HG03039 (cell line): ENCODE measurements at regions not wholly inside any gene's neighbourhood (a gene's known extent, or its start where the extent isn't known, plus 50 kb on each side); places are given as distances from the start of the nearest gene placed in this dataset.

Experiments
- ATAC-seq: cut with Tn5 transposase; IDR thresholded peaks from one replicate; pipeline ENCODE4 v1.9.1; 2021; ENCODE audit warnings: mild to moderate bottlenecking, moderate library complexity; ENCODE audit not compliant: unreplicated experiment

- ATAC-seq: no peak
Measured at GRCh38 chr4:122555216-122555615, 65.7 kb downstream of the IL21 start.

GRCh38 chr4:122553432-122553831, 67.4 kb downstream of the IL21 start:
- no peak for ATAC-seq

GRCh38 chr4:122552898-122553297, 68.0 kb downstream of the IL21 start:
- ATAC-seq: no peak

- no peak for ATAC-seq
Measured at GRCh38 chr4:122548886-122549630, 71.8 kb downstream of the IL21 start.

DNA sequence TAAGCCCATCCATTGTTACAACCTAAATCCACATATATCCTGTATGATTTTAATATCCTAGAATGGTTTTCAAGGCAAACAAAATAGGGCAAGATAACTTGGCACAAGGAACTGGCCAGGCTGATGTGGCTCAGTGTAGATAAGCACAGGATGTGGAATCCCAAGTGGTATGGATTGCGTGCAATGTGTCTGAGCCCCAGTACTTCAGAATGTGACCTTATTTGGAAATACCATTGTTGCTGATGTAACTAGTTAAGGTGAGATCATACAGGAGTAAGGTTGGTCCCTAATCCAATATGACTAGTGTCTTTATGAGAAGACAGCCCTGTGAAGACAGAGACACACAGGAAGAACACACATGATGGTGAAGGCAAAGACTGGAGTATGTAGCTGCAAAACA, 72.4 kb downstream of the IL21 start:
- ATAC-seq: no peak

GRCh38 chr4:122542411-122543236, 78.2 kb downstream of the IL21 start:
- ATAC-seq: peak; percentile 84

DNA sequence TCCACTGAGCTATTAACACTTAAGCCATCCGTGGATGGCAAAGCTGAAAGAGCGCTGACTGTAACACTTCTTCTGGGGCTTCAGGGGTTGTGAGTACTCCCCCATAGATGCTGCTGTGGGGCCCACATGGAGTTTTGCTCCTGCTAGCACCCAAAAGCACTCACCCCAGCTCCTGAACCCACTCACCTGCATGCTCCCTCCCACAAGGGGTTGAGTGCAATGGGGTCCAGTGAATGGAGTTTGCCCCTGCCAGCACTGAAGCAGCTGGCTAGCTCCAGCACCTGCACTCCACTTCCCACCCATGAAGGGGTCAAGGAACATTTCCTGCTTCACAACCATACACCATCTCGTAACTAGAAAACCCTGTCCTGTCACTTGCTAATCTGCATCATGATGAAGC, 78.9 kb downstream of the IL21 start:
- no peak for ATAC-seq

DNA sequence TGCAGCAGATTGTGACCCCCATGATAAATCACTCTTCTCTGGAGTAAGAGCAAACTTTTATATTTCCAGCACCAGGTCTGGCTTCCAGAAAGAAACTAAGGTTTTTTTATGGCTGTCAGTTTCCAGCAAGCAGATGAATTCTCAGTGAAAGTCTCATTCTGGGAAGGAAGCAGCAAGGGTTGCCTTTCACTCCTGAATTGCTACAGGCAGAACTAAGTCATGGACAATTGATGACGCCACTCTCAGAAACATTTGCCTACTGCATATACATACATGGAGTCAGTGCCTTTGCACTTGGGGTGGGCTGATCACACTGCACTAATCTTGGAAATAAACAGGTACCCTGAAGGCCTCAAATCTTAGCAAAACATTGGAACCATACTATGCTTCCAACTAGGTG, 80.0 kb downstream of the IL21 start:
- ATAC-seq: no peak

- ATAC-seq: no peak
Measured at GRCh38 chr4:122539861-122540465, 80.9 kb downstream of the IL21 start.

DNA sequence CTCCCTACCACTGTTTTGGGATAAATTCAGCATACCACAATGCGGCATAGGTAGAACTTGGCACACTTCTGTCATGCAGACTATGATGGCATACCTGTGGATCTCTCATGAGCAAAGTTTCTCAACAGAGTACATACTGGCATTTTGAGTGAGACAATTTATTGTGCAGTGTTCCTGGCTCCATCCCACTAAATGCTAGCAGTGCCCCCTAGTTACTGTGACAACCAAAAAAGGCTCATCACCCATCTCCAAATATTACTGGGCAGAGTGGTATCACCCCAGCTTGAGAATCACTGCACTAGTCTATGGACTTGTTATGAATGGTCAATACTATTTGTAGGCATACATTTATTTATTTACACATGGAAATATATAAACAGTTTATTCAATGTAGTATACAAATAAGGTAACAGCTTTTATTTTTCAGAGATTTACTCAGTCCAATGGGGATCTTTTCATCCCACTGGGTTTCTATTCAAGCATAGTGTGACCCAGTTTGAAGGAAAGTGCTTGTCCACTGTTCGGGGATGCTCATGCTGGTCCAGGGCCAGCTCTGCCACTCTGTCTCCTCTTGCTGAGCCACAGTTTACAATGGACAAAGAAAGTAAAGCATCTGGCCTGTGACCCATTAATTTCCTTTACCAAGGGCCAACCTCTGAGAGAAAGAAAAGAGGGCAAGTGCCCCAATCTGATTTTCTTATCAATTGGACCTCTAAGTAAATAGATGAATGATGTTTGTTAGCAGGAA, 81.0 kb upstream of the IL2 start:
- ATAC-seq: no peak

- ATAC-seq: no peak
Measured at GRCh38 chr4:122536001-122536400, 79.5 kb upstream of the IL2 start.

- no peak for ATAC-seq
Measured at GRCh38 chr4:122534776-122535175, 78.3 kb upstream of the IL2 start.

GRCh38 chr4:122533841-122534240, 77.3 kb upstream of the IL2 start:
- no peak for ATAC-seq

DNA sequence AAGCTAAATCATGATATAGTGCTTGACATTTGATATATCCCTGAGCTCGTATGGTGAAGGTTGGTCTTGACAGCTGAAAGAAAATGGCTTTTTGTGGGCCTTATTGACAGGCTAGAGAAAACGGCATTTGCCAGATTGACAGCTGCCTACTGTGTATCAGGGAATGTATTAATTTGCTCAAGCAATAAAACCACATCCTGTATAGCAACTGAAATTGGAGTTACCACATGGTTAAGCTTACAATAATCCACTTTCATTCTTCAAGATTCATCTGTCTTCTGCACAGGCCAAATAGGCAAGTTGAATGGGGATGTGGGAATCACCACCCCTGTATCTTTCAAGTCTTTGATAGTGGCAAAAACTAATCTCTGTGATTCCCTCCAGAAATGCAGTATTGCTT, 76.2 kb upstream of the IL2 start:
- no peak for ATAC-seq

- ATAC-seq: no peak
Measured at GRCh38 chr4:122531514-122531913, 75.0 kb upstream of the IL2 start.

- no peak for ATAC-seq
Measured at GRCh38 chr4:122531038-122531437, 74.5 kb upstream of the IL2 start.

DNA sequence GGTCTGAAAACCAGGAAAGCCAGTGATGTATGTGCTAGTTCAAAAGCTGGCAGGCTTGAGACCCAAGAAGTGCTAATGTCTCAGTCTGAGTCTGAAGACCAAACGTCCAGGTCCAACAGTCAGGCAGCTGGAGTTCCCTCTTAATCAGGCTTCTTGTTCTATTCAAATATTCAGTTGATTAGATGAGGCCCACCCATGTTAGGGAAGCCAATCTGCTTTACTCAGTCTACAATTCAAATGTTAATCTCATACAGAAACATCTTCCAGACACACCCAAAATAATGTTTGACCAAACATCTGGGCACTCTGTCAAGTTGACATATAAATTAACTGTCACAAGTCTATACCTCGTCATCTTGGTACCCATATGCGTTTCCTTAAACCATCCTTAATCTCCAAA, 72.4 kb upstream of the IL2 start:
- no peak for ATAC-seq

- no peak for ATAC-seq
Measured at GRCh38 chr4:122525865-122526264, 69.3 kb upstream of the IL2 start.

DNA sequence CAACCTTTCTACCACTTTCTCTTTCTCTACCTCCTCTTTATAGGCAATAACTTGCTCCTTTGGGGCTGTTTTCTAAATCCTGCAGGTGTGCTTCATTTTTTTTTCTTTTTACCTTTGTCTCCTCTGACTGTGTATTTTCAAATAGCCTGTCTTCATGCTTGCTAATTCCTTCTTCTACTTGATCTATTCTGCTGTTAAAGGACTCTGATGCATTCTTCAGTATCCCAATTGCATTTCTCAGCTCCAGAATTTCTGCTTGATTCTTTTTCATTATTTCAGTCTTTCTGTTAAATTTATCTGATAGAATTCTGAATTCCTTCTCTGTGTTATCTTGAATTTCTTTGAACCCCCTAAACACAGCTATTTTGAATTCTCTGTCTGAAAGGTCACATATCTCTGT, 67.7 kb upstream of the IL2 start:
- no peak for ATAC-seq

DNA sequence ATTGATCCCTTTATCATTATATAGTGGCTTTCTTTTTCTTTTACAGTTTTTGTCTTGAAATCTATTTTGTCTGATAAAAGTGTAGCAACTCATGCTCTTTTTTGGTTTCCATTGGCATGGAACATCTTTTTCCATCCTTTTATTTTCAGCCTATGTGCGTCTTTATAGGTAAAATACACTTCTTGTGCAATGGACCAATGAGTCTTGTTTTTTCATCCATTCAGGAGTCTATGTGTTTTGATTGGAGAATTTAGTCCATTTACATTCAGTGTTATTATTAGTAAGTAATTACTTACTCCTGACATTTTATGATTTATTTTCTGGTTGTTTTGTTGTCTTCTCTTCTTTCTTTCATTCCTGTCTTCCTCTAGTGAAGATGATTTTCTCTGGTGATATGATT, 66.4 kb upstream of the IL2 start:
- ATAC-seq: no peak

- no peak for ATAC-seq
Measured at GRCh38 chr4:122517345-122517744, 60.8 kb upstream of the IL2 start.
